CD1c-positive myeloid dendritic cell (primary cell): ENCODE measurements at regions not wholly inside any gene's neighbourhood (a gene's known extent, or its start where the extent isn't known, plus 50 kb on each side); places are given as distances from the start of the nearest gene placed in this dataset.
A peak's percentile ranks its signal among the peaks of the same experiment; 100 is the strongest.

Experiments
- DNase-seq: peaks from one replicate; pipeline ENCODE4 v3.0.0-alpha.2; 2016; ENCODE audit errors: extremely low spot score

GRCh38 chr6:15839969-15840541 lies 177.2 kb upstream of the DTNBP1 start:
- DNase-seq = no peak

- no peak for DNase-seq
These were observed 174.4 kb upstream of the DTNBP1 start for GRCh38 chr6:15837205-15837604.

- no peak for DNase-seq
These were observed 170.0 kb upstream of the DTNBP1 start for GRCh38 chr6:15832841-15833240.

- no peak for DNase-seq
These were observed 166.3 kb upstream of the DTNBP1 start for GRCh38 chr6:15829156-15829555.

- DNase-seq = no peak
These were observed 164.8 kb upstream of the DTNBP1 start for GRCh38 chr6:15827496-15828255.

GRCh38 chr6:15826814-15827318 lies 164.0 kb upstream of the DTNBP1 start:
- DNase-seq = no peak

GRCh38 chr6:15825332-15825930 lies 162.6 kb upstream of the DTNBP1 start:
- DNase-seq = no peak

GRCh38 chr6:15824811-15825210 lies 162.0 kb upstream of the DTNBP1 start:
- no peak for DNase-seq

GRCh38 chr6:15823838-15824414 lies 161.1 kb upstream of the DTNBP1 start:
- no peak for DNase-seq

GRCh38 chr6:15822835-15823234 lies 160.0 kb upstream of the DTNBP1 start:
- DNase-seq = no peak

- DNase-seq = no peak
These were observed 157.0 kb upstream of the DTNBP1 start for GRCh38 chr6:15819841-15820240.

GRCh38 chr6:15819226-15819625 lies 156.4 kb upstream of the DTNBP1 start:
- DNase-seq = no peak

GRCh38 chr6:15818491-15818890 lies 155.7 kb upstream of the DTNBP1 start:
- no peak for DNase-seq

GRCh38 chr6:15818044-15818443 lies 155.2 kb upstream of the DTNBP1 start:
- no peak for DNase-seq

- no peak for DNase-seq
These were observed 154.3 kb upstream of the DTNBP1 start for GRCh38 chr6:15817100-15817499.

- DNase-seq = no peak
These were observed 153.8 kb upstream of the DTNBP1 start for GRCh38 chr6:15816661-15817060.

- peak; percentile 42 for DNase-seq
These were observed 150.9 kb upstream of the DTNBP1 start for GRCh38 chr6:15813698-15814097.

GRCh38 chr6:15811107-15811506 lies 148.3 kb upstream of the DTNBP1 start:
- DNase-seq = no peak

GRCh38 chr6:15810618-15811017 lies 147.8 kb upstream of the DTNBP1 start:
- no peak for DNase-seq

- DNase-seq = no peak
These were observed 146.5 kb upstream of the DTNBP1 start for GRCh38 chr6:15809367-15809766.

GRCh38 chr6:15804164-15805154 lies 141.6 kb upstream of the DTNBP1 start:
- no peak for DNase-seq
